HG02970 (cell line): ENCODE measurements at regions not wholly inside any gene's neighbourhood (a gene's known extent, or its start where the extent isn't known, plus 50 kb on each side); places are given as distances from the start of the nearest gene placed in this dataset.

Source experiments
- ATAC-seq: cut with Tn5 transposase; IDR thresholded peaks from one replicate; pipeline ENCODE4 v1.9.1; 2021; ENCODE audit warnings: mild to moderate bottlenecking, moderate library complexity, moderate number of reproducible peaks; ENCODE audit not compliant: unreplicated experiment, low FRiP score

DNA sequence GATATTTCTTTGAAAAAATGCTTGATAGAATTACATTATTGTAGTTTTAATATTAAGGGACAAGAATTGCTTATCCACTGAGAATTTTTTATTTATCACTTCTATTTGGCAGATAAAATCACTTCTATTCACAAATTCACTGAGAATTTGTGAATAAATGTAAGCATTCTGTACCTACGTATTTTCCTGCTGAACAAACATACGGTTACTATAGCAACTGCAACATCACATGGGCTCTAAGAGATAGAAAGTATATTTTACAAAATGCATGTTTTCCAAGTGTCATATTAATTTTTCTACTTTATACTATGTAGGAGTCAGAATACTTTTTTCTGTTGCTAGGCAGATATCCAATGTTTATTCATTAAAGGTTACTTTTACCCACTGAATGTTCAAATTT lies 166.2 kb downstream of the ZIC1 start:
- no peak for ATAC-seq

DNA sequence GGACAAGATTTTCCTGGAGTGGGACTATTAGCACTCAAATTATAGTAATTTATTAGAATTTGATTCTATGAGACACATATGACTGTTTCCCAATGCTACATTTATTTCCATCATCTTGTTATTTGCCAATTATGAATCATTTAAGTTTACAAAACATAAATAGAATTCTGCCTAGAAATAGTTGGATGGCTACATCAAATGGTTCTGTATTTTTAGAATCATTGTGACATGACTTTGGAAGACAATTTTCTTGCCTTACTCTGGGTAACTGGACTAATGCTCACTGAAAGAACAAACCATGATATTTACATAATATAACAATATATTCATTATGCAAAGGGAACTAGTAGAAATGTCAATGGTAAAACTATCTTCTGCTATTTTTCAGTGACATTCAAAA lies 173.5 kb downstream of the ZIC1 start:
- ATAC-seq = no peak

DNA sequence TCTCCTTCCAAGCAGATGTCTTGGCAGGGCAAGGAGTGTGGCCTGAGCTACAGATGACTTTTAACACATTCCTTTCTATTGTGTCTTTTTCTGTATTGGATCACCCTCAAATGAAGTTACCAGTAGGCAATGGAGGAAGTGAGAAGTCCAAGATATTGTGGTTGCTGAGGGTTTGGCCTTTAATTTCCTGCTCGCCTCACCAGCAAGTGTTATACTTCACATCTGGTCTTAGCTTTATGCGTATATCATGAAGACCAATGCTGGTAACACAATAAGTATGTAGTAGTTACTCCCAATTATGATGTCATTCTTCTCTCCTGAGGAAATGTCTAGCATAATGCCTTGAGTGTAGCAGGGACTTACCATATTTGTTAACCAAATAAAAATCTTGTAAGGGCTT lies 179.9 kb downstream of the ZIC1 start:
- no peak for ATAC-seq

GRCh38 chr3:147604136-147604535 lies 195.0 kb downstream of the ZIC1 start:
- no peak for ATAC-seq

DNA sequence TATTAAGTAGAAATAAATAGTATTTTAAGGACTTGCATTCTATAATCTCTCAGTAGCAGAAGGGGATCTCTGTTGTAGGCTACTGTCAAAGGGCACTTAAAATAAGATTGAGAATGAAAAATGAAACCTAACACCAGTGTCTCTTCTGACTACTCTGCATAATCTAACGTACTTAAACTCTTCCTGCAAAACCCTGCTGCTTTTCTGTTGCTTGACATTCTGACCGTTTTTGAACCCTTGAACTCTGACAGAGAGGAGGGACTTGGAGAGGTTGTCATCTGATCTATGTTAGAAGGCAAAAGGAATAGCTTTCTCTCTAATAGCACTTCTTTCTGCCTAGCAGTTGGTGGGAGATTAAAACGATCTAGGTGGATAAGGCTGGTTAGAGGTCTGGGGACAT lies 204.6 kb downstream of the ZIC1 start:
- no peak for ATAC-seq

GRCh38 chr3:147614210-147614609 lies 205.0 kb downstream of the ZIC1 start:
- ATAC-seq = no peak

DNA sequence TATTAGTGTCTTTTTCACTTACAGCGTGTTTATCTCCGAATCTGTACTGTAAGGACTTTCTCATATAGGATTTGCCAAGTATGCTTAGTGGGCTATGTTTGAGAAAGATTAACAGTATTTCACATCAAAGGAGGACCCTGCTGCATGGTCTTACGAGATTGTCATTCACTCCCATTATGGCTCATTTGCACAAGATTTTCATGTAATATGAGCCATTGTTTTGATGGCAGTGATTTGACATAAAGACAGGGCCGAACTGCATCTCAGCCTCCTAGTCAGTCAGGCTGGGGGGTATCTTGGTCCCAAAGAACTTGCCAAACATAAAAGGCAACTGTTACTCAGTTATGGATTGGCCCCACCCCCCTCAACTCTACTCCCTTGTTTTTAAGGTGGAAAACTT lies 205.9 kb downstream of the ZIC1 start:
- ATAC-seq = no peak

- ATAC-seq = no peak
Observed at GRCh38 chr3:147616998-147617619, 207.9 kb downstream of the ZIC1 start.

DNA sequence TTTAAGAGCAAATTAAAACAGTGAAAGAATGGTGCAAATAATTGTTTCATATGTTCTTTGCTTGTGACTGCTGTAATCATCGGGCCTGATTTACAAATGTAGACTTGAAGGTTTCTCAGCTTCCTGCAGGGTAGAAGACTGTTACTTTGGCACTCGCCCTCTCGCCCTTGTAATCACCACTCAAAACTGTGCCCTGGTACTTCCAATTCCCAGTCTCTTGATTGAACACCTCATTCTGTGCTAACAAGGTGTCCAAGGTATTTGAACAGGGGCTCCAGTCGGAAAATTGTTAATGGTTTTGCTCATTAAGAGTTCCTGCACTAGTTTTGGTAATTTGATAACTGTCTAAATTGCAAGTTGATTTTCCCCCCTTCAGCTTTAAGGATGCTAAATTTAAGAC lies 209.5 kb downstream of the ZIC1 start:
- no peak for ATAC-seq

- ATAC-seq = no peak
Observed at GRCh38 chr3:147619921-147620560, 210.9 kb downstream of the ZIC1 start.

DNA sequence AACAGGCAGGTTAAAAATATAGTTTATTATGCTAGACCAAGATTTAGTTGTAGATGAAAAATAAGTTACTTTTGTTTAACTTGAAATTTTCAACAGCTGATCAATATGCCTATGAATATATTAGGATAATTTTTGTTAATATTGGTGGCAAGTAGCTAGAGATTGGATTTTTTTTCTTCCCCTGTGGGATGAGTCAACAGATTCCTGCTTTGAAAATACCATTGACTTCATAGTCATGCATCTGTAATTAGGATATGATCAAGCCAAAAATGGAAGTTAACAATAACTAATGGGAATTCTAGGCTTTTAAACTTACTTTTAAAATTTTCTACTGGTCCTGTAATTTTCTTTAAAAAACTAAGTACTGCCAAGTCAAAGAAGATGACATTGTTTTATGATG lies 211.7 kb downstream of the ZIC1 start:
- ATAC-seq = no peak

- no peak for ATAC-seq
Observed at GRCh38 chr3:147630921-147631415, 221.8 kb downstream of the ZIC1 start.

- ATAC-seq = no peak
Observed at GRCh38 chr3:147640781-147641180, 231.6 kb downstream of the ZIC1 start.

- no peak for ATAC-seq
Observed at GRCh38 chr3:147645761-147646160, 236.6 kb downstream of the ZIC1 start.

DNA sequence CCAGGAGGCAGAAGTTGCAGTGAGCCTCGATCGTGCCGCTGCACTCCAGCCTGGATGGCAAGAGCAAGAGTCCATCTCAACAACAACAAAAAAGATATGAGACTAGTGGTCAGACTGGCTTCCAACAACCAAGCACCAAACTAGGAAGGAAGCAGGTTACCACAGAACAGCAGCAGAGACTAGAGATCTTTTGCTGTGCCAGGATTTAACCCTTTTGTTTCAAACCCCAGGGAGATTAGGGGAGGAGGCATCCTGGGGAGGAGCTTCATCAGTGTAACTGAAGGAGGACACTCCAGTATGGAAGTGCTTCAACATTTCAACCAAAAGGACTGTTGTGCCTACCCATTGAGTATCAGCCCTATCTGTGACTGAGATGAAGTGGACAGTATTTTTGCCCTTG lies 240.3 kb downstream of the ZIC1 start:
- no peak for ATAC-seq

DNA sequence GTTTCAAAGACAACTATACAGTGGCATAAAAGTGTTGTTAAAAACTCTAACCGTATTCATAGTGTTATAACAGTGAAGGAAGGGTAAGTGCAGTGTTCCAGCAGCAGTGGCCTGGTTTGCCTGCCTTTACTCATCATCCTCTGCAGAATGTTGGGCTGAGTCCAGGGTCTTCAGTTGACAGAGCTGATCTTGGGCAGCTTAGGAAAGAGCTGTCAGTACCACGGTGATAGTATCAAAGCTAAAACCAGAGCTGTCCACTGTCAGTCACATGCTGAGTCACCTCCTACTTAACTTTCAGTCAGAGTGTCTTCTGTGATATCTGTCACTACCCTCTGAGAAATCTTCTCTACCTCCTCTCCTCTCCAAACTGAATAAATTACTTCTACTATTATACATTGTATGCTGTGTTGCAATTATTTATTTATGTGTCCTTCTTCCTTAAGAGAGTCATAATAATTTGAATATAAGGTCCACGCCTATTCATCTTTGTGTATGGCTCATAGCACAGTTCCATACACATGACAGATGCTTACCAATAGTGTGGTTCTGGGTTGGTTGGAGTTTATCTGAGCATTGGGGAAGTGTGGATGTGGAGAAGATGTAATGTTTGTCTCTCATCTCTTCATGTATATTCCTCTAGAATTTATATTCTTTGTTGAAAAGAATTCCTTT lies 242.1 kb downstream of the ZIC1 start:
- ATAC-seq = no peak

- no peak for ATAC-seq
Observed at GRCh38 chr3:147652651-147653366, 243.6 kb downstream of the ZIC1 start.

DNA sequence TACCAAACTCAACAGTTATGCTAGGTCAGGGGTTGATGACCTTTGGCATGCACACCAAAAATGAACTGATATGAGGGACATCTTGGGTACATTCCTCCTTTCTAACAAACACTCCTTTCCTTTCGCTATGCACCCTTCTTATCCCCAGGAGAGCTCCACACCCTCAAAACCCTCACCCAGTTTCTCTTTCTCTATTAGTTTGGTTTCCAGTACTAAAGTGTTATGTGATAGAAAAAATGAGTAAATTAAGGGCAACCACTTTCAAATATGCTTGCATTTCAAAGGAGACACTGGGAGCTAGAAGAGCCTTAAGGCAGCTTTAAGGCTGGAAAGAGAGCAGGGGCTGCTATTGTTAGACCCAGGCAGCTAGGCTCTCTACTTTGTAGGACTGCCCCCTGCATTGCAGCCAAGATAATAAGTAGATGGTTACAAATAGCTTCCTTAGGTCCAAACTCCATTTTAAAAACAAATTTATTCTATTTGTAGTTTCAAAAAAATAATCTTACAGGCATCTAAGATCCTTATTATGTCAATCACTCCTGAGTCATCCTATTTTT lies 244.3 kb downstream of the ZIC1 start:
- no peak for ATAC-seq

- no peak for ATAC-seq
Observed at GRCh38 chr3:147654827-147655226, 245.7 kb downstream of the ZIC1 start.

DNA sequence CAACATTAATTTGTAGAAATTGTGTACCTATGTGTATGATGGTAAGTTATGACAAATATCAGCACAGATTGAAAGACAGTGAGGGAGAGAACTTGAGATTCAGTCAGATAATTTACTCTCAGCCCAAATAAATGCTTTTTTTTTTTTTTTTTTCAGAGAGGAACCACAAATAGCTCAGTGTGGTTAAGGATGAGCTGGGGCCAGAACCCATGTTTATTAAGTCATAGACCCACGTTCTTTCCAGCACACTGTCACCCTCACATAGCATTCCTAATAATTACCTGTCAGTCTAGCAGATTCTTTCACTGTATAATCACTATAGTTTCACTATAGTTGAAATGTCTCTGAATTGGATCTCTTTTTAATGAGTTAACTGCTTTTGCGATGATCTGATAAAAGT lies 246.1 kb downstream of the ZIC1 start:
- no peak for ATAC-seq

GRCh38 chr3:147656023-147656422 lies 246.9 kb downstream of the ZIC1 start:
- ATAC-seq = no peak
